GM19023 (cell line): ENCODE measurements at regions not wholly inside any gene's neighbourhood (a gene's known extent, or its start where the extent isn't known, plus 50 kb on each side); places are given as distances from the start of the nearest gene placed in this dataset.

Experiments
- ATAC-seq: cut with Tn5 transposase; IDR thresholded peaks from one replicate; pipeline ENCODE4 v1.9.1; 2021; ENCODE audit warnings: mild to moderate bottlenecking, moderate library complexity; ENCODE audit not compliant: unreplicated experiment

DNA sequence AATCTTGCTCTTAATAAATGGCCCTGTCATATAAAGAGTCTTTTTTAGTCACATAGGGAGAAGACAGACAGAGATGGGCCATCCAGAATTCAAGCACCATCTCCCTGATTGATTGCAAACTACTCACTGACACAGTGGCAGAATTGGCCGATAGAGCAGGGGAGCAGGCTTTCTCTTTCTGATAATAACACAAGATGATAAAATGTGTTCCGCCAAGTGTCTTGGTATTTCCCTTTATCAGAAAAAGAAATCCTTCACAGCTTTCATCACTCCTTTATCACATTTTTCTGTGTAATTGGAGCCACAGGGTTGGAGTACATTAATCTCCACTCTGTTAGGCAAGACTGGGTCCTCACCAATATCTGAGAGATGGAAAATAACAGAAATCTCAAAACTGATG is 406.0 kb downstream of the TMEM135 start:
- ATAC-seq = no peak

DNA sequence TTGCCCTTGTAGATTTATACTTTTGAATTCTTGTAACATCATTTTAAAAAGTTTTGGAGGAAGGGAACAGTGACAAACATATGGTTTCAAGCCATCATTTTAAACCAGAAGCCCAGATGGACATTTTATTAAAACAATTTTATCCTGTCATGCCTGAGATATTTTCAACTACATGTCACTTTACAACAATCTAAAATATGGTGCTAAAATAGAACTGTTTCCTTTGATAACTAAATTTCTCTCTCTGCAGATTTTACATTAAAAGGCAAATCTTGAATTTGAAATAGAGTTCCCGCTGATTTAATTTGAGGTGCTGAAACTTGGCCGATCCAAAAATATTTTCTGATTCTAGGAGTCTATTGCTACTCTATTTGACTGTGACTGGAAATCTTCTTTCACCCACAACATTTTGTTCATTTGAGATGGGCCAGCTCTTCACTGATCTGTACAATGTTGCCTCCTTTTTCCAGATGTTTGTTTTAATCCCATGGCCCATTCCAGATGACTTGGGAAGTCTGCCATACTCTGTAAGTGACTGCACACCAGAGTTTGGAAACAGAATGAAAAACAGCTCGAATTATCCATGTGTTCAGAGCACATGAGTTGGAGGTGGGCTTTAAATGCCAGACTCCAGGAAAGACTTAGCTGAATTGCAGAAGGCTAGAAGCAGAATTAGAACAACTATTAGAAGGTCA is 402.5 kb downstream of the TMEM135 start:
- ATAC-seq = no peak

DNA sequence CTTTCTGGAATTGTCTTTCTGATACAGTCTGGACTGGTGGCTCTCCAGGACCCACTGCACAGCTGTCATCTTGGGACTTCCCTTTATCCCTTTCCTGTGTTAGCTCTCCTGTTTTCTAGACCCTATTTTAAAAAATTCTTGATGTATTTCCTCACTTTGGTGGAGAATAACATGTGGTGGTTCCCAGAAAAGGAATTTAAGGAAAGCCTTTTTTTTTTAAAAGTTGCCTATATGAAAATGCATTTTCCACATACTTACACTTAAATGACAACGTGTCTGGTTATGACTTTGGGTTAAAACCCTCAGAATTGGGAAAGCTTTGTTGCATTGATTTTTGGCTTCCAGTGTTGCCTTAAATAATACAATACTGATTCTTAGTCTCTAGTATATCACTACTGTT is 400.7 kb downstream of the TMEM135 start:
- ATAC-seq = no peak

DNA sequence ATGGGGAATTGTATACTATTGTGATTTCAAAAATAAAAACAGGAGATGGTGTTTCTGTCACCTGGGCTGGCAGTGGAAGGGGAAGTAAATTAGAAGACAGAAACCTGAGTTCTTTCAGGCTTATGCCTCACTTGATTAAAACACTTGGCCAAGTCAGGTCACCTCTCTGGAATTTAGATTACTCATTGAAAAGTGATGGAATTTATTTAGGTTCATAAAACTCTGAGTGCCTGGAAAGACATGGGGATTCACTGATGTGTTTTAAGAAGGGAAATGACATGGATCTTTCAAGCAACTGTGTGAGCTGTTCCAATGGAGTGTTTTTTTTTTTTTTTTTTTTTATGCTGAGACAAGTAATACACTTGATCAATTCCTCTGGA is 400.1 kb downstream of the TMEM135 start:
- ATAC-seq = no peak

DNA sequence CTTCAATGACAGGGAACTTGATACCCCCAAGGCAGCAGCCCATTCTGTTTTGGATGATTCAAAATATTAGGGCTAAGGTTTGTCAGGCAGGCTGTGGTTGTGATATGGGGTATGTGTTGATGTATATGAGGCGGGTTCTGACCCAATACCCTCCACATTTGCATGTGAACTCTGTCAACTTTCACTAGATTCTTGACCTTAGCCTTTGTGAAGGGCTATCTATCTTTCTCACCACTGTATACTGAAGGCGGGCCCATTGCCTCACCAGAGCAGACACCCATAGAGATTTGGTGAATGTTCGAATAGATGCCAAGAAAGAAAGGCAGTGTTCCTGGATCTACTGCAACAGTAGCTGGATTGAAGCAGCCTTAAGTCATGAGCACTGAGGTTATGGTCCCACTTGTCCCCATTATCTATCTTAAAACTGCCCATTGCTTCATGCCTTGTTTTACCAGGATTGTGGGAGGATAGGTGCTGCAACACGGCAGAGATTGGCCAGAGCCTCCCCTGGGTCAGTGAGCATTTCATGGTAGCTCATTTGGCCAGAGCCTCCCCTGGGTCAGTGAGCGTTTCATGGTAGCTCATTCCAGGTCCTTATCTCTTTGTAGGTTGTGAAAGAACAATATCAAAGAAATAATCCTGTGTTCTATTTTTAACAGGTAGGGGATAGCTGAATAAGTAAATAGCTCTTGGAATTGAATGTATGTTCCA is 399.6 kb downstream of the TMEM135 start:
- ATAC-seq = no peak

DNA sequence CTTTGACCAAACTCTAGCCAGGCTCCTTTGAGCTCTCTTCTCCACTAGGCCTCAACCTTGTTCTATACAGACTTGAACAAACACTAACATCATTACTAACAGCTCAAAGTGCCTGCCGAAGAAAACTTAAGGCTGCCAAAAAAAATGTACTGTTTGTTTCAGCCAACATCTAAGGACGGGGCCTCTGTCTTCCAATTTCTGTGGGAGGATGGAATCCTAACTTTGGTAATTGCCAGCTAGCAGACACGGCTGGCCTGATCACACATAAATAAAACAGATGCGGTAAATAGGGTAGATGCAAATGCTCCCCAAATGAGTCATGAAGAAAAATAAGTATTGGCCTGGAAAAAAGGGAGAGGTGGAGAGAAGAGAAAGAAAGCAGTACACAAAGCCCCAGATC is 394.3 kb downstream of the TMEM135 start:
- ATAC-seq = no peak

DNA sequence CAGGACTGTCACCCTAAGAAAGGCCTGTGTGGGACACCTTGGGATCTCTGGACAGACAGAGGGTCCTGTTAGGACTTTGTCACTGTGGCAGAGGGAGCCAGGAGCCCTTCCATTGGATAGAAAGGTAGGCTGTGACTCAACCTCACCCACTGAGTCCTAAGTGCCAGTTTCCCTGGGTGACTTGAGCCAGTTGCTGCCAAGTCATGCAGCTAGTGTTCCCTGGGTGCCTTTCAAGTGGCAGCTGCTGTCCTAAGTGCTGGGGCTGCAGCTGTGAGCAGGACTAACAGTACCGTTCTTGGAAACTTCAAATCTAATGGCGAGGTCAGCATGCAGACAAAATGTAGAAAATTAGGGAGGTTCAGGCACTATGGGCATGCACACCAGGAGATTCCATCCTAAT is 393.7 kb downstream of the TMEM135 start:
- ATAC-seq = no peak

DNA sequence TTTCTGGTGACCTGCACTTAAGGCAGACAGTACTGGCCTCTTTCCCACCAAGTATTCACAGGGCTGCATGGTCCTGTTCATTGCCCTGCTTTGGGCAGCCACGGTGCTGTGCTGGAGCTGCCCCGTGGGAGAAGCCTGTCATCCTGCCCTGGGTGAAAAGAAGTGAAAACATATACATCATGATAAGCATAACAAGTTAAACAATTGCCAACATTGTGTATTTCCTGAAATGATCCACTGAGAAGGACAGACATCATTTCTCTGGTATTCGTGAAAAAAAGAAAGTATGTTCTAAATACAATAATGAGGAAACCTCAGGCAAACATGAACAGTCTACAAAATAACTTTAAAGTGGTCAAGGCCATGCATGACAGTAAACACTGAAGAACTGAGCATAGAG is 393.1 kb downstream of the TMEM135 start:
- ATAC-seq = no peak

DNA sequence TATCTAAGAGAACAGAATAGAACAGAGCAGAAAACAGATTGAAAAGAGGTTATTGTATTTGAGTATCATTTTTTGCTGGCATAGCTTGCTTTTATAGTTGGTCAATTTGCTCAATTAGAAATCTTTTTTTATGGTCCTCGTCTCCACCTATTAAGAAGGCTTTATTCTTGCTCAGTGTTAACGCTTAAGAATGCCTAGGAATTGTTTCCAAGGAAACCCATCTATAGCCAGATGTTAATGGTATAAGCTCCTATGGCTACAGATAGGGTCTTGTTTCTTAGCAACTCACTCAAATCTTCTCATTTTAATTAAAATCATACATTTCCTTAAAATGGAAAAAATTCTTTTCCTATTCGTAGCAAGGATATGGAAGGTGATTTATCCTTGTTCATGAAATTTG is 392.3 kb downstream of the TMEM135 start:
- no peak for ATAC-seq

DNA sequence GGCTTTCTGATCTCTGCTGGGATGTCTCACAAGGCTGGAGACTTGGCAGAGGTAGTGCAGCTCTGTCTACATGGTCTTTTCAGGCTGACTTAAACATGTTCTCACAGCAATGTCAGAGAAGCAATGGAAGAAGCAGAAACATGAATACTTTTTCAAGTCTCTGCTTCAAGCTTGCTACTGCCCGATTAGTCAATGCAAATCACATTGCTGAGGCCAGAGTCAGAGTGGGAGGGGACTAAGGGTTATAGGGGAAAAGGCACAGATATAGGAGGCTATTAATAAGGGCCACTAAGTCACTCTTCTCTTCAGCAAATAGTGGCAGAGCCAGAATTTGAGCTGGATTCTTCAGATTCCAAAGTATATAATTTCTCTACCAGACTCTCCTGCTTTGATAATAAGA is 390.5 kb downstream of the TMEM135 start:
- no peak for ATAC-seq

DNA sequence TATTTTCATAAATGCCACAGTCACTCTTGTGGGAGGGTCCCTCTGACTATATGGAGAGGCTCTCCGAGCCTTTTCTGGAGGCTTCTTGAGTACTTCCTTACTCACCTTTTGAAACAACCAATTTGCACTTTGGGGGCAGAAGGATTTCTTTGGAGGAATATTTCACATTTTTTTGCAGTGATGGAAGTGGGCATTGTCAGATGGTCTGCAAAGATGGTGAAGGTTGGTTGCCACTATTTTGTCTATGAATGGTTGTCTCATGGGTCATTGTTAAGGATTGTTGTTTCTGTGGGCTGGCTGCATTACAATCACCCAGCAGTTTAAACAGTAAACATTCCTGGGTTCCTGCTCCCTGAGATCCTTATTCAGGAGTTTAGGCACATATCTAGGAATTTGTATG is 388.2 kb downstream of the TMEM135 start:
- ATAC-seq = no peak

DNA sequence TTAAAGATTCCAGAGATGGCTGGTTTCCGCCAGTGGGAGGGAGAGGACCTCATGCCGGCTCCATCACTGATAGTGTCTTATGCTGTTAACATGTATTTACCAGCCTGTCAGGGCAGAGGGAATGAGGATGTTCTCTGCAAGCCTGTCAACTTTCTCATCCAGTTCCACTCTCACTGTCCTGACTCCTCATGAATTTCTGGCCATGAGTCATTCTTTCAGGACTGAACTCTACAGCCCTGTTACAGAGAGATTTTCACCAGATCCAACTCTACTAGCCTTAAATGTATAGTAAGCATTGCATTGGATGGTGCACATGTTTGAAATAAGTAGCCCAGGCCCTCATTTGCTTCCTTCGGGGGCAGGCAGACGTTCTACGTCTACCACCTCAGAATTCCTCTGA is 387.7 kb downstream of the TMEM135 start:
- no peak for ATAC-seq

DNA sequence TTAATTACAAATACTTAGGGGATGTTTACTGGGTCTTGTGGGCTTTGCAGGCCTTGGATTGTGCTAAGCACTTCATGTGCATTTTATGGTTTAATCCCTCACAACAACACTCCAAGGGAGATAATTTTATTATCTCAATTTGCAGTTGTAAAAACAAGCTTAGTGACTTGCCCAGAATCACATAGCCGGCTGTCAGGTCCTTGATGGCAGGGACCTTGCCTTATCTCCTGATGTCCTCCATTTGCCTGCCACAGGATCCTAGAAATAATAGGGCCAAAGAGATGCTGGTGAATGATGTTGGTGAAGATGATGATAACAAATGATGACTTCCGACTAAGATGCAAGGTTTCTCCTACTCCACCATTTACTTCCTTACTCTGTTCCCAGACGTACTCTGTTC is 385.4 kb downstream of the TMEM135 start:
- ATAC-seq = no peak

DNA sequence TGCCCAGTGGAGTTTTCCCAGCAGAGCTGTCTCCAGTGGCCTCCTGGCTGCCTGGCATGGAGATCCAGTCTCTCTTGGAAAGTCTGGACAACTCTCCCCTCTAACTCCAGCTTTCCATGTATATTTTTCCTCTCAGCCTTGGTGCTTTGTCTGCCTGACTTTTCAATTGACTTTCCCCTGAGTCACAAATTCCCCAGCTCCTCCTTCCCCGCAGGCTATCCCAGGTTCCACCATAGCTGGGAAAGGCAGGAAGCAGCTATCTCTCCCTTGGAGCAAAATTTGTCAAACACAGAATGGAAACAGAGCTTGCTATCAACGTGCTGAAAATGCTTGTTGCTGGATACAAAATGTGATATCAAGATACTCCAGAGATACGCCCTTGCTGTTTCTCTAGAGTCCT is 384.8 kb downstream of the TMEM135 start:
- no peak for ATAC-seq

DNA sequence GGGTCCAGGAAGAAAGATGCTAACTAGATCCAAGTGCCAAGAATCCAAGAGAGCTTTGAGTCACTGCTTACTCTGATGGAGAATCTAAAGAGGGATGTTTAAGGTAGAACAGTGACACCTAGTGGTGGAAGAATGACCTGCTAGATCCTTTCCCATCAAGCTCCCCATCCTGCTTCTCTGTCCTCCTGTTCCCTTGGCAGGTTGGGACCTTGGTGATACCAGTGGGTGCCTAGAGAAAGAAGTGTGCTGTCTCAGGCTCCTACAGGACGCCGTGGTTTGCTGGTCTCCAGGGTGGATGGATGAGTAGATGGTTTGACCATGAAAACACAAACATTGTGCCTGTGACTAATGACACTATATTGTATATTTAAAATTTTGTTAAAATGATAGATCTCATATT is 383.7 kb downstream of the TMEM135 start:
- ATAC-seq = peak; percentile 82

DNA sequence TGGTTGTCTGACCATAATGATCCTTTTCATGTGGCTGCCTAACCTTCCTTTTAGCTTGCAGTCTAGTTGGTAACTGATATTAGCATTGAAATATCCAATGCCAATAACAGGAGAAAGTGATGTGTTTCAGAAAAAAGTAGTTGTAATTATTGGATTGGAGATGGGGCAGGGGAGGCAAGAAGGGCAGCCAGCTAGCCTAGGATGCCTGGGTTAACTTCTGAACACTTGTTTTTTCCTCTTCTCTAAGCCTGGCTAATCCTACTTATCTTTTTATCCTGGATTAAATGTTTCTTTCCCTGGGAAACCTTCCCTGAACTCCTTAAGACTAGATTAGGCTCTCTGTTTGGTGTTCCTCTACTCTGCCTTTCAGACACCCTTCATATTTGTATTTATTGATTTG is 380.2 kb downstream of the TMEM135 start:
- no peak for ATAC-seq

DNA sequence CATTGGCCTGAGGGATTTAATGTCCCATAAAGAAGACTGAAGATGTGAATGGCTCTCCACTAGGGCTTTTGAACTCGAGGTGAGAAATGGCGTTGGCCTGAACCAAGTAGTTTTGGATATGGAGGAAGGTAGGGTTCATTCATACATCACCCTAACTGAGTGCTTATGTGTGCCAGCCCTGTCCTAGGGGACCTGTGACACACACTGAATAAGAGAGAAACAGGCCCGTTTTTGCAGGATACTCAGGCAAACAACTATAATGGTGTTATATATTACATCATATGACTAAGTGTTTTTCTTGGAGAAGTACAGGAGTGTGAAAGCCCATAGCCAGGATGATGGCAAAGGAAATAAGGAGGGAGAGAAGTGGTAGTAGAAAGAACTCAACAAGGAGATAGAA is 368.1 kb downstream of the TMEM135 start:
- no peak for ATAC-seq

DNA sequence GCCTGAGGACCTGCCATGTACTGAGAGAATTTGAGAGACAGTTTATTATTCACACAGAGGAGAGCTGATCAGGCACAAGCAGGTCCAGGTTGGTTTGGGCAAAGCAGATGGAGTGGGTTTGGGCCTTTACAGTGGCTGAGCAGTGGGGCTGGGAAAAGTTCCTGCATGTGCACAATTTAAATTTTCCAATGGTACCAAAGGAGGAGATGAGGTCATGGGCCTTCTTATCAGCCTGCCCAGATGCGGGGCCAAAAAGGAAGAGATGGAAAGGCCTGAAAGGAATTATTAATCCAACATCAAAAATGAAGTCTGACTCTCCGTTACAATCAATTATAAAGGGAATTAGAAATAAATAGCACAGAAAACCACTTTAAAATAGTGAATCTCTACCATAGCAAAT is 367.6 kb downstream of the TMEM135 start:
- no peak for ATAC-seq

DNA sequence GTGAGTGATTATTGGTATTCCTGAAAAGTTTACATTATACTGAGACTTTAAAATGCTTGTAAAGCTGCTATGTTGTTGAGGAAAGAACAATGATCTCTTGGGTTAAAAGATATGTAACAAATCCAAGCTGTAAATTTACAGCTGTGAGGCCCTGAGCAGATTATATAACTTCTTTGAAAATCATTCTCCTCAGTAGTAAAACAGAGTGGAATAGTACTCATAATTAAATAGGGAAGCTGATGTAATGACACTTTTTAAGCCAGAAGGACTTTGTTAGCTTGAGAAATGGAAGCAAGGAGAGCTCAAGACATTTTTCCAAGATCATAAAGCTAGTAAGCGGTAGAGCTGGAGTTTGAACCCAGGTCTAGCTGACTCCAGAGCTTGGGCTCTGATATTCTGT is 363.9 kb downstream of the TMEM135 start:
- ATAC-seq = no peak

DNA sequence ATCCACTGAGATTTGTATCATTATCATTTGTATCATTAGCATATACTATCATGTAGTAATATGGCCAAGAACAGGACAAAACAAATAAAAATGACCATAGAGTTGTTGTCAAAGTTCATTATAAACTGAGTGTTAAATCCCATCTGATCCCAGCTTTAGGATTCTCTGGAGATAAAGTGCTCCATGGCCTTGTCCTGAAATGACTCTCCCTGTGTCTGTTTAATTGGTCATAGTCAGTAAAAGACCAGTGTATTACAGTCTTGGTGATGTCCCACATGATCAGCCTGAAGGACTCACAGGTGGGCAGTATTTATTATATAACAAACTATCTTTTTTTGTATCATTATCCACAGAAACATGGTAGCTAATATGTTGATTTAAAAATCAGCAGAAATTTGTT is 361.6 kb downstream of the TMEM135 start:
- ATAC-seq = no peak

DNA sequence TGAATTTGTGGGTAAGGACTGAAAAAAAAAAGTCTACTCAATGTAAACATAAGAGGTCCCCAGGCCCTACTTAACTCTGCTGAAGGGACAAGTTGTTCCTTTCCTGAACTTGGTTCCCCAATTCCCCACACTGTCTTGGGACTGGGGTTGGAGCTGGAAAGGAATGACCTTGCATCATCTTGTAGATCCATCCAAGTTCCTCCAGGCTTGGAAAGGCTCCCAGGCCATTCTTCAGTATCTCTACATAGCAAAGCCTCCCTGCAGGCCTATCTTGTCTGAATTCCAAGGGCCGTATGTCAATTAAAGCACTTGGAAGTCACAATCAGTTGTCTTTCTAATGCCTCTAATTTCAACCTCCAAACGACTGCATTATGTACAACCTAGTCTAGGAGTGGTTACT is 361.2 kb downstream of the TMEM135 start:
- no peak for ATAC-seq

DNA sequence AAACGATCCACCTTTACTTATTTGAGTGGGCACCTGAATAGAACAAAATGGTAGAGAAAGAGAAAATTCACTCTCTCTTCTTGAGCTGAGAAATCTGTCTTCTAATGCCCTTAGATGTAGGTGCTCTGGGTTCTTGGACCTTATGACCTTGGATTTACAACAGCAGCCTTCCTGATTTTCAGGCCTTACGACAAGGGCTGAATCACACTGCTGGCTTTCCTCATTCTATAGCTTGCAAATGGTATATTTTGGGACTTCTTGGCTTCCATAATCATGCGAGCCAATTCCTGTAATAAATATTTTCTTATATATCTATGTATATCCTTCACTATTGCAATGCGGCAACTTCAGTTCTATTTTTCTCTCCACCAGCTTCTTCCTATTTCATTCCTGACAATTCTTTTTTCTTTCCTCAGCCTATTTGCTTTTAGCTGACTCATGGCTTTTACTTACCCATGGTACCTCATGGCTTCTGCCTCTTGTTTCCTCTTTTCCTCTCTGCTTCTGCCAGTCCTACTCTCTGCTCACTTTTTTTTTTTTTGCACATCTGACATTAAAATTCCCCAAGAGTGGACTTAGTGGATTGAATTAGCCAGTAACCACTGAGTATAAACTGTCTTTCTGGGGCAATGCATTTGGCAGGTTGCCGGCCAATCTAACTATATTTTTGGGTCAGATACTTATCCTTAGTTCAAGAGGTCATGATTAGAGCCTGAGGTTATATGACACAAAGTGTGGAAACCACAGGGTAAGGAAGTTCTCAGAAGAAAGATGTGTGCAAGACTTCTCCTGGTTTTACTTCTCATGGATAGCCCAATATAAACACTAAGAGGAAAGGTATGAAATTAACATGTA is 359.5 kb downstream of the TMEM135 start:
- ATAC-seq = no peak
